A549 (cell line): ENCODE measurements at regions not wholly inside any gene's neighbourhood (a gene's known extent, or its start where the extent isn't known, plus 50 kb on each side); places are given as distances from the start of the nearest gene placed in this dataset.
"Not testable (repeated sequence)": the region's sequence is repeated elsewhere in the genome, so short reads cannot be mapped to it uniquely, and the experiment has no call there.

ENCODE experiments used
- ATAC-seq, 2 experiments: fragments of 200-7000 bp in 1 of 2; fragments of >200 bp in 1 of 2; cut with Nextera tagmentation in 1 of 2; cut with Tn5 transposase in 1 of 2; 3 replicates each; pipeline versions ENCODE4 v1.8.0 to v1.9.1; 2018 to 2020; ENCODE audit warnings: mild to moderate bottlenecking in 1 of 2, moderate library complexity in 1 of 2
- CTCF ChIA-PET: fragments of 300-600 bp; sonication (Branson Sonifier 250); formaldehyde crosslinking; extraction: SDS; loops from one replicate; lab custom pipeline; 2021; ENCODE audit warnings: antibody characterized with exemption, inconsistent platforms; lab: Yijun Ruan, JAX
- POLR2A ChIA-PET: fragments of 350-600 bp; formaldehyde crosslinking; extraction: SDS; loops from one replicate; lab custom pipeline; 2021; ENCODE audit warnings: antibody characterized with exemption, inconsistent platforms; lab: Yijun Ruan, JAX
- DNase-seq, 2 experiments: peaks; one replicate each; pipeline versions ENCODE4 v3.0.0 to v3.0.0-alpha.2; 2011 to 2016; ENCODE audit warnings: low read depth in 1 of 2, low spot score in 1 of 2
- FAIRE-seq: peaks from 2 replicates; lab custom pipeline; 2011; peaks lifted over from hg19 to GRCh38; lab: Jason Lieb, UNC
- H3K27ac ChIP-seq, 2 experiments: fragments of >200 bp; sonication (Bioruptor Twin); formaldehyde crosslinking; 3 replicates each; pipeline ENCODE4 v1.5.1; 2016 to 2017
- H3K4me1 ChIP-seq: fragments of >200 bp; sonication (Bioruptor Twin); formaldehyde crosslinking; 3 replicates; pipeline ENCODE4 v1.6.1; 2016
- H3K4me2 ChIP-seq: fragments of >200 bp; sonication (Bioruptor Twin); formaldehyde crosslinking; 3 replicates; pipeline ENCODE4 v1.6.1; 2016
- H3K4me3 ChIP-seq: fragments of >200 bp; sonication (Bioruptor Twin); formaldehyde crosslinking; 3 replicates; pipeline ENCODE4 v1.5.1; 2016
- H3K9me3 ChIP-seq: fragments of >200 bp; sonication (Bioruptor Twin); formaldehyde crosslinking; 3 replicates; pipeline ENCODE4 v1.6.1; 2016
- CBX8 ChIP-seq: fragments of 200-600 bp; sonication (generic); IDR thresholded peaks from 2 replicates; pipeline ENCODE4 v1.6.1; 2016
- CHD4 ChIP-seq: fragments of 200-600 bp; sonication (generic); IDR thresholded peaks from 2 replicates; pipeline ENCODE4 v1.6.1; 2016; ENCODE audit warnings: antibody characterized with exemption, mild to moderate bottlenecking, borderline replicate concordance
- EHF ChIP-seq: fragments of 250-450 bp; sonication (Bioruptor Pico); IDR thresholded peaks from 2 replicates; pipeline ENCODE4 v1.5.0; 2020; ENCODE audit warnings: mild to moderate bottlenecking
- EHMT2 ChIP-seq: fragments of 200-600 bp; sonication (generic); IDR thresholded peaks from 2 replicates; pipeline ENCODE4 v1.6.1; 2016; ENCODE audit warnings: antibody characterized with exemption, low read depth, mild to moderate bottlenecking, moderate library complexity
- EP300 ChIP-seq, 2 experiments: fragments of >200 bp; sonication (Bioruptor Twin); formaldehyde crosslinking; IDR thresholded peaks; 2 replicates in 1 of 2; 3 replicates in 1 of 2; pipeline ENCODE4 v1.6.1; 2016 to 2017
- FOSL2 ChIP-seq, 2 experiments: fragments of 450-650 bp in 1 of 2; fragments of >200 bp in 1 of 2; sonication (Bioruptor Twin) in 1 of 2; formaldehyde crosslinking; IDR thresholded peaks; 2 replicates each; pipeline versions ENCODE4 v1.5.0 to v1.6.1; 2016 to 2020; ENCODE audit warnings: mild to moderate bottlenecking in 1 of 2, moderate library complexity in 1 of 2
- HOXA7 ChIP-seq: fragments of 250-450 bp; sonication (Bioruptor Pico); IDR thresholded peaks from 2 replicates; pipeline ENCODE4 v1.5.0; 2020; ENCODE audit warnings: mild to moderate bottlenecking, moderate library complexity
- JUNB ChIP-seq: fragments of >200 bp; sonication (Bioruptor Twin); formaldehyde crosslinking; IDR thresholded peaks from 2 replicates; pipeline ENCODE4 v1.6.1; 2016
- NR3C1 ChIP-seq: fragments of >200 bp; sonication (Bioruptor Twin); formaldehyde crosslinking; IDR thresholded peaks from 3 replicates; pipeline ENCODE4 v1.6.1; 2017
- PHF8 ChIP-seq: fragments of 200-600 bp; sonication (generic); IDR thresholded peaks from 2 replicates; pipeline ENCODE4 v1.6.1; 2016; ENCODE audit warnings: low read depth, mild to moderate bottlenecking, antibody characterized with exemption, moderate library complexity, borderline replicate concordance
- RFX5 ChIP-seq: fragments of 450-650 bp; IDR thresholded peaks from 2 replicates; pipeline ENCODE4 v1.7.1; 2014; ENCODE audit warnings: antibody characterized with exemption, mild to moderate bottlenecking, moderate library complexity
- TFCP2L1 ChIP-seq: fragments of 250-450 bp; sonication (Bioruptor Pico); IDR thresholded peaks from 2 replicates; pipeline ENCODE4 v1.5.0; 2021; ENCODE audit warnings: mild to moderate bottlenecking
- TP53 ChIP-seq: fragments of 250-450 bp; sonication (Bioruptor Pico); IDR thresholded peaks from 2 replicates; pipeline ENCODE4 v1.5.0; 2021; ENCODE audit warnings: mild to moderate bottlenecking, moderate library complexity
- ZSCAN20 ChIP-seq: fragments of 250-450 bp; sonication (Bioruptor Pico); IDR thresholded peaks from 2 replicates; pipeline ENCODE4 v1.8.0; 2022; ENCODE audit warnings: mild to moderate bottlenecking, moderate library complexity
- WGBS: methylation state at CpG from one replicate; pipeline ENCODE4 v1.1.6; 2017; ENCODE audit errors: missing lambda C conversion rate; 5-methylcytosine and 5-hydroxymethylcytosine counted together
- TF ChIP-seq, protein P1 (sequence below): IDR thresholded peaks from 2 replicates; pipeline ENCODE4 v1.6.1; 2012
- TF ChIP-seq, protein P2 (sequence below): fragments of 250-450 bp; sonication (Bioruptor Pico); IDR thresholded peaks from 2 replicates; pipeline ENCODE4 v1.5.0; 2020; ENCODE audit warnings: low read depth, mild to moderate bottlenecking, moderate library complexity
- TF ChIP-seq, protein P3 (sequence below): IDR thresholded peaks from 2 replicates; pipeline ENCODE4 v1.6.1; 2012; ENCODE audit warnings: low read depth, borderline replicate concordance

DNA sequence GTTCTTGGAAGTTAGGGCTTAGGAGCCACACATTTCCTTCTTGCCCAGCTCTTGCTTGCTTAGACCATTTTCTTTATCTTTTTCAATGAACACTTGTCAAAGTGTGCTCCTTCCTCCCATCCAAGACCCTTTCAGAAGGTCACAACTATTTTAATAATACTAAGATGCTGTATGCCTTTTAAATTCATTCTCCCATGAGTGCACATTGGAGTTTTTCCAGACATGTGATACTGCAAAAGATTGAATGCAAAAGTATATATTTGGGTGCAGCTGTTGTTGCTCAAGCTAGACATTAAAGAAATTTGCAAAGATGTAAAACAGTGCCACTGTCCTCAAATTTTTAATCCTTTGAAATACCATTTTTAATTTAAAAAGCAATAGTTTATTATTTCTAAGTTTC, 69.3 kb upstream of the TNRC6B start:
- CTCF ChIA-PET = no interaction called here
- TF ChIP-seq ZSCAN20 (CRISPR knock-in tag) = no peak
- TF ChIP-seq TFCP2L1 (CRISPR knock-in tag) = no peak
- no peak for TF ChIP-seq EP300 (IDR thresholded peaks at IDR 0.05)
- no peak for TF ChIP-seq EHMT2
- no peak for TF ChIP-seq CHD4
- TF ChIP-seq, protein P1, sequence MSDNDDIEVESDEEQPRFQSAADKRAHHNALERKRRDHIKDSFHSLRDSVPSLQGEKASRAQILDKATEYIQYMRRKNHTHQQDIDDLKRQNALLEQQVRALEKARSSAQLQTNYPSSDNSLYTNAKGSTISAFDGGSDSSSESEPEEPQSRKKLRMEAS = no peak
- no peak for TF ChIP-seq CBX8
- TF ChIP-seq EHF = no peak
- TF ChIP-seq, all 56 proteins: peak for 0
- H3K4me1 ChIP-seq = 0 out of 3 replicates have a peak, but pooled peaks cover 6% of the 10 kb centered on the region
- FAIRE-seq (no peak), ATAC-seq (no peak), DNase-seq (no peak)
- POLR2A ChIA-PET = interaction anchor here (0.5 kb wide), 1 partner anchor 62 kb away, joined by 4 read pairs; no protein-coding TSS in a partner anchor
- no peak overlapping the region for H3K27ac ChIP-seq
- no peaks in the 10 kb centered on the region for H3K9me3 ChIP-seq
- peak overlapping the region; percentile 44; the same call in 1 of the 3 replicates for H3K4me2 ChIP-seq
- H3K4me3 ChIP-seq = no peak overlapping the region

DNA sequence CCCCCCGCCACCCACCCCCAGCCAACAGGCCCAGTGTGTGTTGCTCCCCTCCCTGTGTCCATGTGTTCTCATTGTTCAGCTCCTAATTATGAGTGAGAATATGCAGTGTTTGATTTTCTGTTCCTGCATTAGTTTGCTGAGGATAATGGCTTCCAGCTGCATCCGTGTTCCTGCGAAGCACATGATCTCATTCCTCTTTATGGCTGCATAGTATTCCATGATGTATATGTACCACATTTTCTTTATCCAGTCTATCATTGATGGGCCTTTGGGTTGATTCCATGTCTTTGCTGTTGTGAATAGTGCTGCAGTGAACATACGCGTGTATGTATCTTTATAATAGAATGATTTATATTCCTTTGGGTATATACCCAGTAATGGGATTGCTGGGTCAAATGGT, 68.8 kb upstream of the TNRC6B start:
- WGBS = 95% methylated on average over 4 of the region's 5 CpGs
- H3K4me1 ChIP-seq, H3K27ac ChIP-seq, ATAC-seq, H3K4me2 ChIP-seq, H3K4me3 ChIP-seq, H3K9me3 ChIP-seq, FAIRE-seq, DNase-seq, CTCF ChIA-PET: not testable (repeated sequence)
- POLR2A ChIA-PET = interaction anchor here (0.5 to 0.6 kb wide), 2 partner anchors 62 to 842 kb away, joined by 3 to 4 read pairs; partner anchors contain the start of gene RBX1

DNA sequence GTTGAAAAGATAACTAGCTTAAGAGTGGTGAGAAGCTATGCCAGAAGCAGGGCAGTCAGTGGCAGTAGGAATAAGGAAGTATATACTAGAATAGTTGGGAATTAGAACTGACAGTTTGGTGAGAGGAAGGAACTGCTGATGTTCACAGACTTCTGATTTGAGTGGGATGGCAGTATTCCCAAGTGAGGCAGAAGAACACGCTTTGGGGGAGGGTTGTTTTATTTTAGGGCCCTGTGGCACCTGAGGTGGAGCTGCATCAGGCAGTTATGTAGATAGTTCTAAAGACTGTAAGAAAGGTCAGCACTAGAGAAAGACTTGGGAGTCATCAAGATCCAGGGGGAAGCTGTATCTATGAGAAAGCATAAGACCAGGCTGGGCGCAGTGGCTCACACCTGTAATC, 66.3 kb upstream of the TNRC6B start:
- CTCF ChIA-PET = no interaction called here
- POLR2A ChIA-PET = no interaction called here
- Histone ChIP-seq H3K4me3 (no peak overlapping the region), H3K27ac (no peak overlapping the region), H3K4me1 (0 out of 3 replicates have a peak, but pooled peaks cover 6% of the 10 kb centered on the region), H3K4me2 (no peak overlapping the region), H3K9me3 (no peaks in the 10 kb centered on the region)
- FAIRE-seq (no peak), ATAC-seq (no peak), DNase-seq (no peak)
- TF ChIP-seq PHF8 (no peak), RFX5 (no peak)
- TF ChIP-seq, protein P2, sequence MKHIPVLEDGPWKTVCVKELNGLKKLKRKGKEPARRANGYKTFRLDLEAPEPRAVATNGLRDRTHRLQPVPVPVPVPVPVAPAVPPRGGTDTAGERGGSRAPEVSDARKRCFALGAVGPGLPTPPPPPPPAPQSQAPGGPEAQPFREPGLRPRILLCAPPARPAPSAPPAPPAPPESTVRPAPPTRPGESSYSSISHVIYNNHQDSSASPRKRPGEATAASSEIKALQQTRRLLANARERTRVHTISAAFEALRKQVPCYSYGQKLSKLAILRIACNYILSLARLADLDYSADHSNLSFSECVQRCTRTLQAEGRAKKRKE (CRISPR knock-in tag) = no peak
- WGBS = 88% methylated on average over 2 of the region's 2 CpGs

DNA sequence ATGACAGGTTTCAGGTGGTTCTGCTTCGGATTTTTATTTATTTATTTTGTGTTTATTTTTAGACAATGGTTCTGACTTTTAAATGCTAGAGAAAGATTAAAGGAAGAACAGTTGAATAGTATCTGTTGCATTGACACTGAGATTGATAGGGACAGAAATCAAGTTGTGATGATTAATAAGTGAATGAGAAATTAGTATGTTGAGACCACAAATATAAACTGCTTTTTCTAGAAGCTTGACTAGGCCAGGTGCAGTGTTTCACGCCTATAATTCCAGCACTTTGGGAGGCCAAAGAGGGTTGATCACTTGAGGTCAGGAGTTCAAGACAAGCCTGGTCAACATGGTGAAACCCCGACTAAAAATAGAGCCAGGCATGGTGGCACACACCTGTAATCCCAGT, 65.1 kb upstream of the TNRC6B start:
- H3K9me3 ChIP-seq = no peaks in the 10 kb centered on the region
- H3K4me2 ChIP-seq = no peak overlapping the region
- DNase-seq (no peak), FAIRE-seq (no peak), ATAC-seq (no peak)
- TF ChIP-seq, protein P3, sequence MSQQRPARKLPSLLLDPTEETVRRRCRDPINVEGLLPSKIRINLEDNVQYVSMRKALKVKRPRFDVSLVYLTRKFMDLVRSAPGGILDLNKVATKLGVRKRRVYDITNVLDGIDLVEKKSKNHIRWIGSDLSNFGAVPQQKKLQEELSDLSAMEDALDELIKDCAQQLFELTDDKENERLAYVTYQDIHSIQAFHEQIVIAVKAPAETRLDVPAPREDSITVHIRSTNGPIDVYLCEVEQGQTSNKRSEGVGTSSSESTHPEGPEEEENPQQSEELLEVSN = no peak
- TF ChIP-seq JUNB (no peak), FOSL2 (IDR thresholded peaks at IDR 0.05) (no peak), FOSL2 (CRISPR knock-in tag; IDR thresholded peaks at IDR 0.05) (no peak), RFX5 (no peak), NR3C1 (no peak), HOXA7 (CRISPR knock-in tag) (no peak), TP53 (no peak)
- TF ChIP-seq, protein P1 = no peak
- no peak overlapping the region for H3K27ac ChIP-seq
- 0 out of 3 replicates have a peak, but pooled peaks cover 6% of the 10 kb centered on the region for H3K4me1 ChIP-seq
- no peak overlapping the region for H3K4me3 ChIP-seq
- WGBS = 70% methylated on average over 3 of the region's 3 CpGs
- CTCF ChIA-PET = interaction anchor here (0.7 to 1.2 kb wide), 3 partner anchors 9 to 227 kb away, joined by 3 read pairs; no protein-coding TSS in a partner anchor
- POLR2A ChIA-PET = no interaction called here
